Stimulated activated CD4-positive, alpha-beta T cell treated with anti-CD3 and anti-CD28 coated beads, Interleukin-2, amount 100 ng/mL, for 48 hours (primary cell): ENCODE measurements at regions not wholly inside any gene's neighbourhood (a gene's known extent, or its start where the extent isn't known, plus 50 kb on each side); places are given as distances from the start of the nearest gene placed in this dataset.
"Not testable (repeated sequence)": the region's sequence is repeated elsewhere in the genome, so short reads cannot be mapped to it uniquely, and the experiment has no call there.

Experiments
- DNase-seq, 2 donors: peaks; one replicate each; pipeline ENCODE4 v3.0.0-alpha.2; 2020

- no peak for DNase-seq
These were observed 108.3 kb upstream of the FGGY start for GRCh38 chr1:59188413-59189213.

GRCh38 chr1:59193443-59194093 is 103.3 kb upstream of the FGGY start:
- DNase-seq, result no peak

GRCh38 chr1:59194621-59195020 is 102.3 kb upstream of the FGGY start:
- no peak for DNase-seq

- DNase-seq, result no peak
These were observed 101.7 kb upstream of the FGGY start for GRCh38 chr1:59195151-59195550.

GRCh38 chr1:59198564-59198963 is 98.3 kb upstream of the FGGY start:
- no peak for DNase-seq

- no peak for DNase-seq
These were observed 97.7 kb upstream of the FGGY start for GRCh38 chr1:59199147-59199546.

- no peak for DNase-seq
These were observed 97.0 kb upstream of the FGGY start for GRCh38 chr1:59199719-59200376.

- no peak for DNase-seq
These were observed 95.6 kb upstream of the FGGY start for GRCh38 chr1:59201341-59201740.

- no peak for DNase-seq
These were observed 94.4 kb upstream of the FGGY start for GRCh38 chr1:59202455-59202854.

GRCh38 chr1:59204001-59204400 is 92.9 kb upstream of the FGGY start:
- no peak for DNase-seq

GRCh38 chr1:59206616-59207015 is 90.3 kb upstream of the FGGY start:
- not testable (repeated sequence) for DNase-seq

- DNase-seq, result not testable (repeated sequence)
These were observed 86.5 kb upstream of the FGGY start for GRCh38 chr1:59210430-59210829.

- no peak for DNase-seq
These were observed 84.2 kb upstream of the FGGY start for GRCh38 chr1:59212706-59213105.

- no peak for DNase-seq
These were observed 82.4 kb upstream of the FGGY start for GRCh38 chr1:59214248-59215208.

GRCh38 chr1:59215766-59216291 is 81.1 kb upstream of the FGGY start:
- no peak for DNase-seq

- DNase-seq, result not testable (repeated sequence)
These were observed 79.5 kb upstream of the FGGY start for GRCh38 chr1:59217439-59217838.

GRCh38 chr1:59218521-59219236 is 78.2 kb upstream of the FGGY start:
- DNase-seq, result no peak

GRCh38 chr1:59219916-59220315 is 77.0 kb upstream of the FGGY start:
- no peak for DNase-seq

- no peak for DNase-seq
These were observed 76.5 kb upstream of the FGGY start for GRCh38 chr1:59220356-59220755.

GRCh38 chr1:59223198-59223597 is 73.7 kb upstream of the FGGY start:
- no peak for DNase-seq

- no peak for DNase-seq
These were observed 72.8 kb upstream of the FGGY start for GRCh38 chr1:59223989-59224634.
